GM21723 (cell line): ENCODE measurements at regions not wholly inside any gene's neighbourhood (a gene's known extent, or its start where the extent isn't known, plus 50 kb on each side); places are given as distances from the start of the nearest gene placed in this dataset.
"Not testable (repeated sequence)": the region's sequence is repeated elsewhere in the genome, so short reads cannot be mapped to it uniquely, and the experiment has no call there.

ENCODE experiments used
- ATAC-seq: cut with Tn5 transposase; IDR thresholded peaks from one replicate; pipeline ENCODE4 v1.9.1; 2021; ENCODE audit warnings: mild to moderate bottlenecking, moderate library complexity; ENCODE audit not compliant: unreplicated experiment

GRCh38 chr2:129827311-129828090 is 152.0 kb upstream of the RAB6C start:
- no peak for ATAC-seq

GRCh38 chr2:129828792-129829191 is 150.7 kb upstream of the RAB6C start:
- ATAC-seq = no peak

GRCh38 chr2:129829588-129829987 is 149.9 kb upstream of the RAB6C start:
- ATAC-seq = no peak

DNA sequence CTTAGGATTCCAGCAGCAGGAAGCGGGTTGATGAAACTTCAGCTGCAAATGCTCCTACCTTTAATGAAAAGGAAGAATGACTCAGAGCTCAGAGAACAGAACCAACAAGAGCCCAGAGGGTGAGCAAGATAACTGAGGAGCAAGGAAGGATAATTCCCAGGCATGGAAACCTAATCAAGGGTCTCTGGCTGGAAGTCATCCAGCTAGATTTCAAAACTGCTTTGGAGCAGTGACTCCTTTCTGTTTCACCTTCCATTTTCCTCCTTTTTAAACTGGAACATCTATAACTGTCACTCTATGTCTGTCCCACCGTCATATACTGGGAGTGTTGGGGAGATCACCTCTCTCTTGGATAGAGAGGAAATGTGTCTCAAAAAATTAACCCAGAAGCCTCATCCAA is 148.4 kb upstream of the RAB6C start:
- ATAC-seq = no peak

- ATAC-seq = not testable (repeated sequence)
Observed at GRCh38 chr2:129833465-129833864, 146.0 kb upstream of the RAB6C start.

DNA sequence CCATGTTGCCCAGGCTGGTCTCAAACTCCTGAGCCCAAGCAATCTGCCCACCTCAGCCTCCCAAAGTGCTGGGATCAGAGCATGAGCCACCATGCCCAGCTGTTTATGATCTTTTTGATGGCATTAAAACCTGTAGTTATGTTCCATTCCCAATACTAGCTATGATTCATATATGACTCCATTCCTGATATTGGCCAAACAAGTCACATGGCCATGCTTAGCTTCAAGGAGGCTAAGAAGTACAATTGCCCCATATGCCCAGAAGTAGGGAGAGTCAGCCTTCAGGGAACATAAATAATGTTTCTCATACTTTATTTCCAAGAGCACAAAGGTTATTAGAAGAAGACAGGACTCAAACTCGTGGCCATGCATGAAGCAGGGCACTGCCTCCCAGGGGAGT is 132.4 kb upstream of the RAB6C start:
- no peak for ATAC-seq

DNA sequence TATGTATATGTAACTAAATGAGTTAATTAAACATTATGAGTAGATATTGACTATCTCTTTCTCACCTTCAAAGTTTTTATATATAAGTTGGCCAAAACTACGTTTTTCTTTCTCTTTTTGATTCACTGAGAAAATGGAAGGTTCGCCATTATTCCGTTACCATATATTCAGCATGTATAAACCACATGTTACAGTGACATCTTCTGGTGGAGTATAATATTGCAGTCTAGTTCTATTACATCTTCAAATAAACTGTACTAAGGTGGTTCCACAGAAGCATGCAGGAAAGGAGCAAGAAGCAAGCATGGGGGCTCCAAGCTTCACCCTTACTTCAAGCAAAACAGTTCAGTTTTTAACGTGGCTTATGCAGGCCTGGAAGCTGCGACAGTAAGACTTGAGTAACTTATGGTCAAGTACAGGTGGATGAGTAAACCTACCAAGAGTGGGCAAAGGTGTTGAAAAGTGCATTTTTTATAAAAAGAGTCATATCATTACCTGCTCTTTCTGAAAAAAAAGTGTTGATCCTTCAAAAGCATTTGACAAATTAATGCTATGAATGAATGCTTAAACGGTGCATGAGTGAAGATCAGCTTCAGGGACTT is 129.8 kb upstream of the RAB6C start:
- ATAC-seq = peak; percentile 88

DNA sequence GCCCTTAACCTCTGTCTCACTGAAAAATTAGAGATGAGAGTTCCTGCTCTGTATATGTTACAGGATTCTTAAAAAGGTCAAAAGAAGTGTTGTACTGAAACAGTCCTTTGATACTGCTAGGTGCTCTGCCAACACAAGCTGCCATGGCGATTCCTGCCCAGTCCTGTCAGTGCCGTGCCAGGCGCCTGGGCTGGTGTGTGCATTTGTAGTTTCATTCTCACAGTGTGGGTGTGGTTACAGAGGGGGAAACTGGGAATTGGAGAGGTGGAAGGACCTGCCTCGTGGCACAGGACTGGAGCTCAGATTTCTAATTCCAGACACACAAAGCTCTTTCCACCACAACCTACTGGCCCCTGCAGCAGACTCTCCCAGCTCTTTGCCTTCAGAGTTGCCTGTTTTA is 122.3 kb upstream of the RAB6C start:
- no peak for ATAC-seq

DNA sequence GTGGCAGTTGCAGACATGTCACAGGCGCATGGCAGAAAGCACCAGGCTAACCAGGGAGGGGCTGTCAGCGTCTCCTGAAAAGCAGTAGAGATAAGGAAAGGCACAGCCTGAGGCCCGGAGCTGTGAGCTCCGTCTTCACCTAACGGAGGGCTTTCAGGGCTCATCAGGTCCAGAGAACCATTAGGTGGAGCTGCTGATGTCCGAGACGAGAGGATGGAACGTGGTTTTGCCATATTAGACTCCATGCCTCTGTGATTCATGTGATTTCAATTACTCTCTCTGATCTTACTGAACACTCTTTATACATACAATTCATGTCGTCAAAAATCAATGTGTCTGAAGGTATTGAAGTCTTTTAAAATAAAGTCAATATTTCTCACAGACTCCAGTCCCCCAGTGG is 120.3 kb upstream of the RAB6C start:
- ATAC-seq = no peak

DNA sequence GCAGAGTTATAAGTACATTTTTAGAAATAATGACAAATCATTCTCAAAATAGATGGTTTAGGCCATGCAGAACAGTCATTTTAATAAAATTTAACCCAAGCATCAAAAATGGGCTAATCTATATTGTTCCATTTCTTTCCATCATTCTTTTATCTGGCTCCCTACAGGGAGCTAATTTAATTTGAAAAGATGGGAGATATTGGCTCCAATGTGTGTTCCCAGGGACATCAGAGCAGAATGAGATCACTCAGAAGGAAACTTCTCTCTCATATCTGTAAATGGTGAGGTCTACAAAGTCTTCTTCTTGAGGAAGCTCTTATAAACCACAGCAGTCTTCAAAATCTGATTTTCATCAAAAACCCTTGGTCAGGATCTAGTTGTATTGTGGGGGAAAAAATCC is 119.4 kb upstream of the RAB6C start:
- ATAC-seq = no peak

GRCh38 chr2:129861666-129862288 is 117.7 kb upstream of the RAB6C start:
- ATAC-seq = no peak

DNA sequence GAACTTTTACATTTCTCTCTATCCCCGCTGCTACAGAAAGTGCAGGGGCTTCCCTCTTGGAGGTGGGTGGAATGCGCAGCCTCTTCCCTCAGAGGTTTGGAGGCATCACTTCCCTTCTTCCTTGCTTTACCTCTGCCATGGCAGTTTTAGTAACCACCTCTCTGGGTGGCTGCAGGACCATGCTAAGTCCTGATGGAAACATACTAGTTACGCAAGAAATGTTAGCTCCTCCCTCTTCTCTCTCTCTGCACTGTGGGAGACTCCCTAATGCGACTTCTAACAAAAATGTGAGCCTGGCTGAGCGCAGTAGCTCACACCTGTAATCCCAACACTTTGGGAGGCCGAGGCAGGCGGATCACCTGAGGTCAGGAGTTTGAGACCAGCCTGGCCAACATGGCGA is 116.8 kb upstream of the RAB6C start:
- no peak for ATAC-seq

DNA sequence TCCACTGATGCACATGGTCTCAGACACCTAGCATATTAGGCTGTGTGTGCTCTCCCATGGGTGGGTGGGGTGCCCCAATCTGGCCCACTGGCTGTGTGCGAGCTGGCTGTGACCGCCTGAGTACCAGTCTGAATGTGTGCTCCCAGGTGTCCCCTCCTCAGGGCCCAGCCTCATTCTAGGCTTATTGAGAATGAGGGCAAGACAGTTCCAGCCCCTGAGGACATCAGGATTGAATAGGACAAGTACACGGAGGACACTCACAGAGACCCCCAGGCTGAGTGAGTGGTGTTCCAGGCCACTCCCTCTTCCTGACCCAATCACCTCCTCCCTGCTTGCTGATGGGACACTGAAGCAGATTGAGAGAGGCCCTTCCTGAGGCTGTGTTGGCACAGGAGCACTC is 116.1 kb upstream of the RAB6C start:
- ATAC-seq = no peak

DNA sequence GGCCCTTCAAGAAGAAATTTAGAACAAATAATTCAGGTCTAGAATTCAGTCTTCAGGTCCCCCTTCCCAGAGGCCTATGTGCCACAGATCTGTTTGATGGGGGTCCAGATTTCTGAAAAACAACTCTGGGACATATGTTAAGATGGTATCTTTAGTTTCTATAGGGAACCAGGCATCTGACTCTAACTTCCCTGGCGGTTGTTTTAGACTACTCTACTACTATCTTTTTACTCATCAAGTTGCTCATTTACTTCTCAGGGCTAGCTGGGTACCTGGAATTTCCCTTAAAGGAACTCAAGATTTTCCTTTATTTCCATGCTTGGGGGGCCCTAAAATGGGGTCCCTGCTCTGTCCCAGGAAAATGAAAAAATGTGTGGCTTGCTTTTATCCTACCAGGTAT is 114.7 kb upstream of the RAB6C start:
- ATAC-seq = no peak

GRCh38 chr2:129865976-129866375 is 113.5 kb upstream of the RAB6C start:
- no peak for ATAC-seq

- no peak for ATAC-seq
Observed at GRCh38 chr2:129866391-129866790, 113.1 kb upstream of the RAB6C start.

DNA sequence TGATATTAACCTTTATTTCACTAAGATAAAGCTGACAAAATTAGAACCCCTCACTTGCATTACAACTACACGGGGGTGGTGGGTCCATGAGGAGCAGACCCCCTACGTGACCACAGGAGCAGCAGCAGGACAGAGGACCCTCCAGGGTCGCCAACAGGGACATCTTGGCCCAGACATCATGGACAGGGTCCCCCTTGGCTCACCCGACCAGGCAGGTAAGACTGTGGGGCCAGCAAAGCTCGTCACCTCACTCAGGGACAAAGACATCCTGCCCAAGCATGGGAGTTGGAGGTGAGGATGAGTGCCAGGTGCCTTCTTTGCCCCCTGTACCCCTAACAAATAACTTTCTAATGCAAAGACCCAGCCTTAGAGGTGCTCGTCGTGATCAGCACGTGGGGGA is 111.3 kb upstream of the RAB6C start:
- ATAC-seq = no peak

DNA sequence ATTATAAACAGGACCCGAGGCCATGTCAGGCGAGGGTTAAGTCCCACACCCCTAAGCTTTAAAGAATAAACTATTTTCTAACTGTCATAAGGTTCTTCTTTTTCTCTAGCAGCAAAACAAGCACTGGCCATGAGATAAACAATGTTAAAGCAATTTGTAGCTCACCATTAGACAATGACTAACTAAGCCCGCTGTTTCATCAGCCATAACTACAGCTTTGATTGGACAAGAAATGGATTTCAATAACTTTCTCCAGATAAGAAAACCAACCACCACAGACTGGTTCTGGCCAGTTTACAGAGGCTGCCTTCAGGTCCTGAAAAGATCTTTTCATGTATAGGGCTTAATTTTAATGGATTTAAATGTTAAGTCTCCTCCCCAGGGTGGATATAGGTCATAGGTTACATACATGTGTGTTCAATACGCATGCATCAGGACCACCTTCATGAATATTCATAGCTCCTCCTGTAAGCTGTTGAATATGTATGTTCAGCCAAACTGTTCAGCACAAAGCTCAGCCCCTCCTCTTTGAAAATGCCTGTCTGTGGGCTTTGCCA is 108.7 kb upstream of the RAB6C start:
- no peak for ATAC-seq

GRCh38 chr2:129872446-129872845 is 107.0 kb upstream of the RAB6C start:
- no peak for ATAC-seq

- no peak for ATAC-seq
Observed at GRCh38 chr2:129876541-129876940, 102.9 kb upstream of the RAB6C start.

GRCh38 chr2:129877289-129877741 is 102.2 kb upstream of the RAB6C start:
- peak; percentile 77 for ATAC-seq
